Activated T-cell treated with anti-CD3 and anti-CD28 coated beads, Interleukin-2, amount 50 U/mL, for 24 hours (primary cell): ENCODE measurements at regions not wholly inside any gene's neighbourhood (a gene's known extent, or its start where the extent isn't known, plus 50 kb on each side); places are given as distances from the start of the nearest gene placed in this dataset.
A peak's percentile ranks its signal among the peaks of the same experiment; 100 is the strongest.
"Not testable (repeated sequence)": the region's sequence is repeated elsewhere in the genome, so short reads cannot be mapped to it uniquely, and the experiment has no call there.

Source experiments
- DNase-seq: peaks from one replicate; pipeline ENCODE4 v3.0.0-alpha.2; 2020
- H3K27ac Mint-ChIP-seq: 2 replicates; pipeline ENCODE4 v1.8.0; 2020; ENCODE audit warnings: mild to moderate bottlenecking, mixed read lengths
- H3K27me3 Mint-ChIP-seq: 2 replicates; pipeline ENCODE4 v1.8.0; 2020; ENCODE audit warnings: mixed read lengths
- H3K36me3 Mint-ChIP-seq: 2 replicates; pipeline ENCODE4 v1.8.0; 2020; ENCODE audit warnings: low read depth, mixed read lengths
- H3K4me1 Mint-ChIP-seq: 2 replicates; pipeline ENCODE4 v1.8.0; 2020; ENCODE audit warnings: low read depth, mixed read lengths
- H3K4me3 Mint-ChIP-seq: 2 replicates; pipeline ENCODE4 v1.8.0; 2020; ENCODE audit warnings: mild to moderate bottlenecking, moderate library complexity, mixed read lengths
- H3K9me3 Mint-ChIP-seq: 2 replicates; pipeline ENCODE4 v1.8.0; 2020; ENCODE audit warnings: mixed read lengths

DNA sequence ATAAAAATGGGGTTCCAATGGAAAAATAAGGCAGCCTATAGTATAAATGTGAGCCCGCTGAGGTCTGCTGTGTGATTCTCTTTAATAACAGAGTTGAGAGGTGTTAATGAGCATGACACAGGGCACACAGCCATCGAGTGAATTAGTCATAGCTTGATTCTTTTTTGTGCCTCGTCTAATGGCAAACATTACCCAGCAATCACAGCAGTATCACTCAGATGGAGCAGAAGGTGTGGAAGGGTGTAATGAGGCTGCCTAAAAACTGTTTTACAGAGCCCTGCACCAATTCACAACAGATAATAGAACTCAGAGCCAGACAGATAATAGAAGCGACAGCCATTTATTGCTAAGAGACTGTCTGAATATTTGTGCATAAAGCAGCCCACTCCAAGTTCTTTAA lies 178.6 kb upstream of the TPRG1 start:
- no peak for DNase-seq
- Mint-ChIP-seq H3K27me3 (peaks cover 12% of the 10 kb centered on the region), H3K27ac (no peak overlapping the region), H3K36me3 (no peaks in the 10 kb centered on the region), H3K4me1 (no peaks in the 10 kb centered on the region), H3K9me3 (no peaks in the 10 kb centered on the region), H3K4me3 (no peak overlapping the region)

DNA sequence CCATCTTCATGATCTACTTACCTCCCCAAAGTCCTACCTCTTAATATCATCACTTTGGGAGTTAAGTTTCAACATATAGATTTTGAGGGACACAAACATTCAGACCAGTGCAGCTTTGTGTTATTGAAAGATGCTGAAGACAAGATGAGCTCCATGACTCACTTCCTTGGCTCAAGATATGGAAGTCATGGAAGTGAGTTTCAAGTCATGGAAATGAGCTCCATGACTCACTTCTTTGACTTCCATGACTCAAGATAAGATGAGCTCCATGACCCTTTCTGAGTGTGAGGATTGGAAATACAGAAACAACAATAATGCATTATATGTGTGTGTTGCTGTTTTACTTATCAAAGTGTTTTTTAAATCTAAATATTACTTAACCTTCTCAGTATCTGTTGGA lies 170.2 kb upstream of the TPRG1 start:
- Mint-ChIP-seq H3K4me3 (no peak overlapping the region), H3K4me1 (no peaks in the 10 kb centered on the region), H3K27ac (no peak overlapping the region), H3K36me3 (no peaks in the 10 kb centered on the region), H3K27me3 (peaks cover 2% of the 10 kb centered on the region), H3K9me3 (no peaks in the 10 kb centered on the region)
- no peak for DNase-seq

DNA sequence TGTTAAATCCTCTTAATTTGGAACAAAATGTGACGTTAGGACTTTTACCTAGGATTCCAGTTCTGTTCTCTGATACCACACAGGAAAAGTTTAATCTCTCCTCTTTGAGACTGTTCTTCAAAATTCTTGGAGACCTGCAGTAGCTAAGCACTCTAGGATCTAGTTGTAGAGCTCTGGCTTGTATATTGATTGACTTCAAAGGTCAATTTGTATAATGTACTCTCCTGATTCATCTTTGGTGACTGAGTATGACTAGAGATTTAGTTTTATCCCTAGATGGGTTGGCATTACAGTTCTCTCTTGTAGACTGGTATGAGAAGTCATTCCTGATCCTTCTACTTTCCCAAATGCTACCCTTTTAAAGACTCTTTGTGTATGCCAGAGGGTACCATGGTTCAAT lies 168.4 kb upstream of the TPRG1 start:
- Mint-ChIP-seq H3K9me3 (no peaks in the 10 kb centered on the region), H3K4me3 (no peak overlapping the region), H3K27ac (no peak overlapping the region), H3K4me1 (no peaks in the 10 kb centered on the region), H3K36me3 (no peaks in the 10 kb centered on the region), H3K27me3 (peaks cover 2% of the 10 kb centered on the region)
- no peak for DNase-seq

- Mint-ChIP-seq H3K27me3 (peaks cover 10% of the 10 kb centered on the region), H3K4me1 (peaks cover 23% of the 10 kb centered on the region), H3K9me3 (peaks cover 33% of the 10 kb centered on the region), H3K4me3 (no peak overlapping the region), H3K27ac (peak overlapping the region; percentile 12), H3K36me3 (no peaks in the 10 kb centered on the region)
- no peak for DNase-seq
These were observed 158.4 kb upstream of the TPRG1 start for GRCh38 chr3:189013224-189013888.

DNA sequence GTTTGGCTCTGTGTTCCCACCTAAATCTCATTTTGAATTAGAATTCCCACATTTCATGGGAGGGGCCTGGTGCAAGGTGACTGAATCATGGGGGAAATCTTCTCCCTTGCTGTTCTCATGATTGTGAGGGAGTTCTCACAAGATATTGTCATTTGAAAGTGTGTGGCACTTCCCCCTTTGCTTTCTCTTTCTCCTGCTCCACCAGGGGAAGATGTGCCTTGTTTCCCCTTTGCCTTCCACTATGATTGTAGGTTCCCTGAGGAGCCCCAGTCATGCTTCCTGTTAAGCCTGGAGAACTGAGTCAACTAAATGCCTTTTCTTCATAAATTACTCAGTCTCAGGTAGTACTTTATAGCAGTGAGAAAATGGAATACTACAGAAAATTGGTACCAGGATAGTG lies 157.2 kb upstream of the TPRG1 start:
- no peak overlapping the region for H3K4me3 Mint-ChIP-seq
- peaks cover 33% of the 10 kb centered on the region for H3K9me3 Mint-ChIP-seq
- no peaks in the 10 kb centered on the region for H3K36me3 Mint-ChIP-seq
- no peak for DNase-seq
- peaks cover 23% of the 10 kb centered on the region for H3K4me1 Mint-ChIP-seq
- H3K27me3 Mint-ChIP-seq: peaks cover 10% of the 10 kb centered on the region
- H3K27ac Mint-ChIP-seq: no peak overlapping the region

GRCh38 chr3:189022576-189023466 lies 148.9 kb upstream of the TPRG1 start:
- H3K27me3 Mint-ChIP-seq: peaks cover 25% of the 10 kb centered on the region
- not testable (repeated sequence) for DNase-seq

DNA sequence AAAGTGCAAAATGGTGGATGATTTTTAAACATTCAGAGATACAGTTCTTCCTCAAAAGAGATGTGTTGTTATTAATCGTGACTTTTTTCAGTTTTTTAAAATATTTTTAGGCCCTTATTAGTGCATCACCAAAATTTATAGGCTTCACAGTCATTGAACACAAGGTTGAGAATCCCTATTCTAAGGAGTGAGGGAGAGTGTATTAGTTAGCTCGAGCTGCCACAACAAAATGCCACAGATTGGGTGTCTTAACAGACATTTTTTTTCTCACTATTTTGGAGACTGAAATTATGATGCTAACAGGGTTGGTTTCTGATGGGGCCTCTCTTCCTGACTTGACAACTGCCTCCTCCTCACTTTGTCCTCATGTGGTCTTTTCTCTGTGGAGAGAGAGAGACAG lies 145.9 kb upstream of the TPRG1 start:
- Mint-ChIP-seq H3K4me3 (no peak overlapping the region), H3K9me3 (no peaks in the 10 kb centered on the region), H3K27ac (no peak overlapping the region), H3K4me1 (peaks cover 4% of the 10 kb centered on the region), H3K36me3 (no peaks in the 10 kb centered on the region), H3K27me3 (peaks cover 33% of the 10 kb centered on the region)
- no peak for DNase-seq

More at GRCh38 chr3:189022576-189023466, 148.9 kb upstream of the TPRG1 start:
- not testable (repeated sequence) for H3K4me3 Mint-ChIP-seq, H3K36me3 Mint-ChIP-seq, H3K27ac Mint-ChIP-seq, H3K9me3 Mint-ChIP-seq, H3K4me1 Mint-ChIP-seq

DNA sequence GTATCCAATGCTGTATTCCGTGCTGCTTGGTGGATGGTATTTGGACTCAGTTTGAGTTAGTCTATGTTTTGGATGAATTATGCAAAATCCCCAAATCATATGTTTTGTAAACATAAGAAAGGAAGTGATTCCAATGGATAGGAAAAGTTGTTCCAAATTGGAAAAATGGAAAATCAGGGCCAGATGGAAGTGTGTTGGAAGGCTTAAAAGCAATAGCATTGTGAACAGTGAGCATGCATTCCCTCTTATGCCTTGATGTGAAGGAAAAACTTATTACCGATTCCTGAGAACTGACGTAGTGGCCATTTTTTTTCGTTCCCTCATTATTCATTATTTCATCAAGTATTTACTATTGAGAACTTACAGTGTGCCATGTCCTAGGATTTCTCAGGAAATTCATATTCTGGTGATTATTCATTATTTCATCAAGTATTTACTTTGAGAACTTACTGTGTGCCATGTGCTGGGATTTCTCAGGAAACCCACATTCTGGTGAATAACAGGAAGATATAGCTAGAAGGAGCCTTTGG lies 144.1 kb upstream of the TPRG1 start:
- Mint-ChIP-seq H3K9me3 (no peaks in the 10 kb centered on the region), H3K27ac (no peak overlapping the region), H3K27me3 (peaks cover 33% of the 10 kb centered on the region), H3K36me3 (no peaks in the 10 kb centered on the region), H3K4me3 (no peak overlapping the region), H3K4me1 (peaks cover 4% of the 10 kb centered on the region)
- DNase-seq: no peak

DNA sequence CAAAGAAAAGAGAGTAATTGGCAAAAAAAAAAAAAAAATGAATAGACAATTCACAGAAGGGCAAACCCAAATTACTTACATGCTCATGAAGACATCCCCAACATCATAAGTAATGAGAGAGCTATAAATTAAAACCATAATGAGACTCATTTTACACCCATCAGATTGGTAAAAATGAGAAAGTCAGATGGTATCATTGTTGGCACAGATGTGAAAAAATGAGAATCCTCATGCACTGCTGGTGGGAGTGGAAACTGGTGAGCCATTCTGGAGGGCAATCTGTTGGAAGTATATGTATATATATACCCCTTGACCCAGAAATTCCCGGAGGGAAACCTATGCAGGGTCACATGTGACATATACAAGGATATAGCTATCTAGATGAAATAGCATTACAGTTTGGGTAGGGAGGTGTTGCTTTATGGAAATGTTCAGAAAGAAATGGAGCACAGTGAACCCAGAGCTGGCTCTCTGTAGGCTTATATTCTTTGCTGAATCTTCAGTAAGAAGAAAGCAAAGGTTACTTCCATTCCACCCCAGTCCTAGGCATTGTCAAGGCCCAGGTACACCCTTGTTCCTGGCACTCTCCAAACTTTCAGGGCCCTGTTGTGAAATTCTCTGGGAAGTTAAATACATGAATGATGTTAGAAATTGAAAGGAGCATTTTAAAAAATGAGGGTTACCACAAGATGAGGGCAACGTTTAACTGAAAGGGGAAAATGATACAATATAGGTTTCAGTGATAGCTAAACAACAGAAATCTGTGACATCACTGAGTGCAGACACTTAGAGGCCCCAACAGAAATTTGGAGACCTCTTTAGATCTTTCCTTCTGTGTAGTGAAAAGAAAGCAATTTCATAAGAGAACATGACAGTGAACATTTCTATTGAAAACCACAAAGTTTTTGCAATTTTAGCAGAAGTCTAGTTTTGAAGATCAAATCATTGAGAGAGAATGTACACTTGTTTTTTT lies 132.7 kb upstream of the TPRG1 start:
- Mint-ChIP-seq H3K9me3 (no peaks in the 10 kb centered on the region), H3K27me3 (no peaks in the 10 kb centered on the region), H3K27ac (peak overlapping the region; percentile 85), H3K4me3 (peak overlapping the region; percentile 27), H3K36me3 (no peaks in the 10 kb centered on the region), H3K4me1 (peaks cover 40% of the 10 kb centered on the region)
- peak; percentile 43 for DNase-seq

- Mint-ChIP-seq H3K27me3 (no peaks in the 10 kb centered on the region), H3K27ac (no peak overlapping the region), H3K4me1 (peaks cover 40% of the 10 kb centered on the region), H3K9me3 (no peaks in the 10 kb centered on the region), H3K36me3 (no peaks in the 10 kb centered on the region), H3K4me3 (no peak overlapping the region)
- no peak for DNase-seq
These were observed 131.0 kb upstream of the TPRG1 start for GRCh38 chr3:189040656-189041335.

GRCh38 chr3:189041482-189042090 lies 130.2 kb upstream of the TPRG1 start:
- Mint-ChIP-seq H3K27me3 (no peaks in the 10 kb centered on the region), H3K27ac (peak overlapping the region; percentile 45), H3K4me1 (peaks cover 40% of the 10 kb centered on the region), H3K4me3 (no peak overlapping the region), H3K9me3 (no peaks in the 10 kb centered on the region), H3K36me3 (no peaks in the 10 kb centered on the region)
- DNase-seq: peak; percentile 77

- no peaks in the 10 kb centered on the region for H3K36me3 Mint-ChIP-seq
These were observed 128.9 kb upstream of the TPRG1 start for GRCh38 chr3:189042832-189043231.

DNA sequence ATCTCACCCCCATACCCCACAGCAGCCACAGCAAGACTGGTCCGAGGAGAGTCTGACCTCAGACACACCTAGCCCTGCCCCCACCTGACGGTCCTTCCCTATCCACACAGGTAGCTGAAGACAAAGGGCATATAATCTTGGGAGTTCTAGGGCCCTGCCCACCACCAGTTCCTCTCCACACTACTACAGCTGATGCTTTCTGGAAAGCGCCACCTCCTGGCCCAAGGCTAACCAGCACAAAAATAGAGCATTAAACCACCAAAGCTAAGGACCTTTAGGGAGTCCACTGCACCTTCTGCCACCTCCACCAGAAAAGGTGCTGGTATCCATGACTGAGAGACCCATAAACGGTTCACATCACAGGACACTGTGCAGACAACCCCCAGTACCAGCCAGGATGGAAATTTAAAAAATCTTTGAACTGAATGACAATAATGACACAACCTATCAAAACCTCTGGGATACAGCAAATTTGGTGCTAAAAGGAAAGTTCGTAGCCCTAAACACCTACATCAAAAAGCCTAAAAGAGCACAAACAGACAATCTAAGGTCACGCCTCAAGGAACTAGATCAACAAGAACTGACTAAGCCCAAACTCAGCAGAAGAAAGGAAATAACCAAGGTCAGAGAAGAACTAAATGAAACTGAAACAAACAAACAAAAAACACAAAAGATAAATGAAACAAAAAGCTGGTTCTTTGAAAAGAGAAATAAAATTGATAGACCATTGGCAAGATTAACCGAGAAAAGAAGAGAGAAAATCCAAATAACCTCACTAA lies 122.1 kb upstream of the TPRG1 start:
- Mint-ChIP-seq H3K36me3 (no peaks in the 10 kb centered on the region), H3K27me3 (peaks cover 11% of the 10 kb centered on the region), H3K4me3 (no peak overlapping the region), H3K4me1 (peaks cover 30% of the 10 kb centered on the region), H3K27ac (peak overlapping the region; percentile 11), H3K9me3 (no peaks in the 10 kb centered on the region)
- no peak for DNase-seq

More at GRCh38 chr3:189042832-189043231, 128.9 kb upstream of the TPRG1 start:
- peaks cover 40% of the 10 kb centered on the region for H3K4me1 Mint-ChIP-seq
- no peak overlapping the region for H3K4me3 Mint-ChIP-seq
- no peak overlapping the region for H3K27ac Mint-ChIP-seq
- DNase-seq: no peak
- no peaks in the 10 kb centered on the region for H3K27me3 Mint-ChIP-seq
- H3K9me3 Mint-ChIP-seq: no peaks in the 10 kb centered on the region
